ENCODE measurements at regions not wholly inside any gene's neighbourhood (a gene's known extent, or its start where the extent isn't known, plus 50 kb on each side); places are given as distances from the start of the nearest gene placed in this dataset.

- WGBS, 2 experiments (ENCODE audit: insufficient coverage in 2 of 2) = 79 to 93% methylated on average over 3 of the region's 3 CpGs
- peaks cover 4% of the 10 kb centered on the region for H3K9me3 ChIP-seq (ENCODE audit: control insufficient read depth, low read length)
- H3K4me3 ChIP-seq (ENCODE audit: extremely low read depth, insufficient read depth, low read length, poor library complexity, severe bottlenecking) = no peak overlapping the region
- H3K27ac ChIP-seq (ENCODE audit: low read depth, low read length, severe bottlenecking) = no peak overlapping the region
- H3K36me3 ChIP-seq (ENCODE audit: control insufficient read depth, insufficient read depth, low read length) = no peaks in the 10 kb centered on the region
- H3K4me1 ChIP-seq (ENCODE audit: control insufficient read depth, insufficient read depth, low read length, poor library complexity, severe bottlenecking) = no peaks in the 10 kb centered on the region
These were observed 1961.9 kb upstream of the ADGRL3 start for GRCh38 chr4:59238212-59238611.

GRCh38 chr4:59240011-59240410 lies 1960.1 kb upstream of the ADGRL3 start:
- 75 to 91% methylated on average over 3 to 7 of the region's 7 CpGs for WGBS, 2 experiments (ENCODE audit: insufficient coverage in 2 of 2)

GRCh38 chr4:59243038-59243437 lies 1957.1 kb upstream of the ADGRL3 start:
- Histone ChIP-seq H3K36me3 (ENCODE audit: control insufficient read depth, insufficient read depth, low read length) (no peaks in the 10 kb centered on the region), H3K9me3 (ENCODE audit: control insufficient read depth, low read length) (peaks cover 4% of the 10 kb centered on the region), H3K4me1 (ENCODE audit: control insufficient read depth, insufficient read depth, low read length, poor library complexity, severe bottlenecking) (no peaks in the 10 kb centered on the region), H3K27ac (ENCODE audit: low read depth, low read length, severe bottlenecking) (no peak overlapping the region), H3K4me3 (ENCODE audit: extremely low read depth, insufficient read depth, low read length, poor library complexity, severe bottlenecking) (no peak overlapping the region)

More at GRCh38 chr4:59240011-59240410, 1960.1 kb upstream of the ADGRL3 start:
- no peaks in the 10 kb centered on the region for H3K36me3 ChIP-seq (ENCODE audit: control insufficient read depth, insufficient read depth, low read length)
- H3K4me3 ChIP-seq (ENCODE audit: extremely low read depth, insufficient read depth, low read length, poor library complexity, severe bottlenecking) = no peak overlapping the region
- H3K9me3 ChIP-seq (ENCODE audit: control insufficient read depth, low read length) = peaks cover 4% of the 10 kb centered on the region
- no peaks in the 10 kb centered on the region for H3K4me1 ChIP-seq (ENCODE audit: control insufficient read depth, insufficient read depth, low read length, poor library complexity, severe bottlenecking)
- H3K27ac ChIP-seq (ENCODE audit: low read depth, low read length, severe bottlenecking) = no peak overlapping the region

- Histone ChIP-seq H3K27ac (ENCODE audit: low read depth, low read length, severe bottlenecking) (no peak overlapping the region), H3K36me3 (ENCODE audit: control insufficient read depth, insufficient read depth, low read length) (no peaks in the 10 kb centered on the region), H3K9me3 (ENCODE audit: control insufficient read depth, low read length) (peaks cover 4% of the 10 kb centered on the region), H3K4me1 (ENCODE audit: control insufficient read depth, insufficient read depth, low read length, poor library complexity, severe bottlenecking) (no peaks in the 10 kb centered on the region), H3K4me3 (ENCODE audit: extremely low read depth, insufficient read depth, low read length, poor library complexity, severe bottlenecking) (no peak overlapping the region)
- no CpG with 5 or more reads among the region's 1 CpG for WGBS, 2 experiments (ENCODE audit: insufficient coverage in 2 of 2)
These were observed 1953.1 kb upstream of the ADGRL3 start for GRCh38 chr4:59247032-59247431.

GRCh38 chr4:59248313-59248712 lies 1951.8 kb upstream of the ADGRL3 start:
- WGBS, 2 experiments (ENCODE audit: insufficient coverage in 2 of 2) = no CpG with 5 or more reads among the region's 1 CpG
- Histone ChIP-seq H3K4me3 (ENCODE audit: extremely low read depth, insufficient read depth, low read length, poor library complexity, severe bottlenecking) (no peak overlapping the region), H3K4me1 (ENCODE audit: control insufficient read depth, insufficient read depth, low read length, poor library complexity, severe bottlenecking) (no peaks in the 10 kb centered on the region)

GRCh38 chr4:59249110-59249509 lies 1951.0 kb upstream of the ADGRL3 start:
- no peak overlapping the region for H3K4me3 ChIP-seq (ENCODE audit: extremely low read depth, insufficient read depth, low read length, poor library complexity, severe bottlenecking)
- H3K4me1 ChIP-seq (ENCODE audit: control insufficient read depth, insufficient read depth, low read length, poor library complexity, severe bottlenecking) = no peaks in the 10 kb centered on the region
- H3K36me3 ChIP-seq (ENCODE audit: control insufficient read depth, insufficient read depth, low read length) = no peaks in the 10 kb centered on the region
- no peak overlapping the region for H3K27ac ChIP-seq (ENCODE audit: low read depth, low read length, severe bottlenecking)
- WGBS, 2 experiments (ENCODE audit: insufficient coverage in 2 of 2) = 89 to 100% methylated on average over 1 of the region's 2 CpGs
- H3K9me3 ChIP-seq (ENCODE audit: control insufficient read depth, low read length) = no peaks in the 10 kb centered on the region

More at GRCh38 chr4:59248313-59248712, 1951.8 kb upstream of the ADGRL3 start:
- Histone ChIP-seq H3K36me3 (ENCODE audit: control insufficient read depth, insufficient read depth, low read length) (no peaks in the 10 kb centered on the region), H3K9me3 (ENCODE audit: control insufficient read depth, low read length) (no peaks in the 10 kb centered on the region), H3K27ac (ENCODE audit: low read depth, low read length, severe bottlenecking) (no peak overlapping the region)

- Histone ChIP-seq H3K27ac (ENCODE audit: low read depth, low read length, severe bottlenecking) (no peak overlapping the region), H3K4me1 (ENCODE audit: control insufficient read depth, insufficient read depth, low read length, poor library complexity, severe bottlenecking) (no peaks in the 10 kb centered on the region), H3K9me3 (ENCODE audit: control insufficient read depth, low read length) (no peaks in the 10 kb centered on the region), H3K36me3 (ENCODE audit: control insufficient read depth, insufficient read depth, low read length) (no peaks in the 10 kb centered on the region), H3K4me3 (ENCODE audit: extremely low read depth, insufficient read depth, low read length, poor library complexity, severe bottlenecking) (no peak overlapping the region)
- WGBS, 2 experiments (ENCODE audit: insufficient coverage in 2 of 2) = 80 to 100% methylated on average over 1 to 2 of the region's 2 CpGs
These were observed 1942.1 kb upstream of the ADGRL3 start for GRCh38 chr4:59258002-59258401.

- H3K36me3 ChIP-seq (ENCODE audit: control insufficient read depth, insufficient read depth, low read length) = no peaks in the 10 kb centered on the region
- no peak overlapping the region for H3K4me3 ChIP-seq (ENCODE audit: extremely low read depth, insufficient read depth, low read length, poor library complexity, severe bottlenecking)
- H3K27ac ChIP-seq (ENCODE audit: low read depth, low read length, severe bottlenecking) = no peak overlapping the region
- no peaks in the 10 kb centered on the region for H3K9me3 ChIP-seq (ENCODE audit: control insufficient read depth, low read length)
- no peaks in the 10 kb centered on the region for H3K4me1 ChIP-seq (ENCODE audit: control insufficient read depth, insufficient read depth, low read length, poor library complexity, severe bottlenecking)
These were observed 1892.5 kb upstream of the ADGRL3 start for GRCh38 chr4:59307609-59308008.

- Histone ChIP-seq H3K36me3 (ENCODE audit: control insufficient read depth, insufficient read depth, low read length) (no peaks in the 10 kb centered on the region), H3K4me1 (ENCODE audit: control insufficient read depth, insufficient read depth, low read length, poor library complexity, severe bottlenecking) (no peaks in the 10 kb centered on the region), H3K9me3 (ENCODE audit: control insufficient read depth, low read length) (no peaks in the 10 kb centered on the region), H3K27ac (ENCODE audit: low read depth, low read length, severe bottlenecking) (no peak overlapping the region), H3K4me3 (ENCODE audit: extremely low read depth, insufficient read depth, low read length, poor library complexity, severe bottlenecking) (no peak overlapping the region)
- no CpG with 5 or more reads among the region's 1 CpG for whole genome bisulfite sequencing, 2 experiments (ENCODE audit: insufficient coverage in 2 of 2)
These were observed 1885.5 kb upstream of the ADGRL3 start for GRCh38 chr4:59314637-59315036.

- H3K4me1 ChIP-seq (ENCODE audit: control insufficient read depth, insufficient read depth, low read length, poor library complexity, severe bottlenecking) = no peaks in the 10 kb centered on the region
- no peak overlapping the region for H3K27ac ChIP-seq (ENCODE audit: low read depth, low read length, severe bottlenecking)
- no peak overlapping the region for H3K4me3 ChIP-seq (ENCODE audit: extremely low read depth, insufficient read depth, low read length, poor library complexity, severe bottlenecking)
- H3K9me3 ChIP-seq (ENCODE audit: control insufficient read depth, low read length) = no peaks in the 10 kb centered on the region
- H3K36me3 ChIP-seq (ENCODE audit: control insufficient read depth, insufficient read depth, low read length) = no peaks in the 10 kb centered on the region
These were observed 1860.5 kb upstream of the ADGRL3 start for GRCh38 chr4:59339631-59340030.

- no peak overlapping the region for H3K4me3 ChIP-seq (ENCODE audit: extremely low read depth, insufficient read depth, low read length, poor library complexity, severe bottlenecking)
- no peaks in the 10 kb centered on the region for H3K9me3 ChIP-seq (ENCODE audit: control insufficient read depth, low read length)
- H3K27ac ChIP-seq (ENCODE audit: low read depth, low read length, severe bottlenecking) = no peak overlapping the region
- no peaks in the 10 kb centered on the region for H3K4me1 ChIP-seq (ENCODE audit: control insufficient read depth, insufficient read depth, low read length, poor library complexity, severe bottlenecking)
- no peaks in the 10 kb centered on the region for H3K36me3 ChIP-seq (ENCODE audit: control insufficient read depth, insufficient read depth, low read length)
These were observed 1858.6 kb upstream of the ADGRL3 start for GRCh38 chr4:59341506-59341905.

GRCh38 chr4:59348949-59349348 lies 1851.2 kb upstream of the ADGRL3 start:
- H3K36me3 ChIP-seq (ENCODE audit: control insufficient read depth, insufficient read depth, low read length) = no peaks in the 10 kb centered on the region
- no peaks in the 10 kb centered on the region for H3K4me1 ChIP-seq (ENCODE audit: control insufficient read depth, insufficient read depth, low read length, poor library complexity, severe bottlenecking)
- H3K4me3 ChIP-seq (ENCODE audit: extremely low read depth, insufficient read depth, low read length, poor library complexity, severe bottlenecking) = no peak overlapping the region
- no peak overlapping the region for H3K27ac ChIP-seq (ENCODE audit: low read depth, low read length, severe bottlenecking)
- no peaks in the 10 kb centered on the region for H3K9me3 ChIP-seq (ENCODE audit: control insufficient read depth, low read length)

Measured in mesodermal cell (in vitro differentiated cells).